DOHH2 (cell line): ENCODE measurements at regions not wholly inside any gene's neighbourhood (a gene's known extent, or its start where the extent isn't known, plus 50 kb on each side); places are given as distances from the start of the nearest gene placed in this dataset.
"Not testable (repeated sequence)": the region's sequence is repeated elsewhere in the genome, so short reads cannot be mapped to it uniquely, and the experiment has no call there.

Source experiments
- H3F3A ChIP-seq: fragments of 200-600 bp; sonication (generic), shearing (Covaris generic); 2 replicates; pipeline ENCODE4 v1.6.0; 2016; ENCODE audit warnings: antibody characterized with exemption, mild to moderate bottlenecking; ENCODE audit not compliant: control insufficient read depth, insufficient read depth
- H3K27ac ChIP-seq: fragments of 200-600 bp; sonication (generic); 2 replicates; pipeline ENCODE4 v1.5.1; 2014; ENCODE audit warnings: low read depth, mild to moderate bottlenecking, low read length, moderate library complexity
- H3K27me3 ChIP-seq: fragments of 200-600 bp; sonication (generic); 2 replicates; pipeline ENCODE4 v1.6.1; 2014; ENCODE audit warnings: mild to moderate bottlenecking, low read length, mixed read lengths; ENCODE audit not compliant: control insufficient read depth
- H3K36me3 ChIP-seq: fragments of 200-600 bp; sonication (generic); 2 replicates; pipeline ENCODE4 v1.6.1; 2014; ENCODE audit warnings: mild to moderate bottlenecking, low read length, moderate library complexity, mixed read lengths; ENCODE audit not compliant: control insufficient read depth
- H3K4me1 ChIP-seq: fragments of 200-600 bp; sonication (generic); 2 replicates; pipeline ENCODE4 v1.6.1; 2014; ENCODE audit warnings: mild to moderate bottlenecking, low read length, mixed read lengths; ENCODE audit not compliant: control insufficient read depth
- H3K4me2 ChIP-seq: fragments of 200-600 bp; sonication (generic); 2 replicates; pipeline ENCODE4 v1.6.0; 2014; ENCODE audit warnings: mild to moderate bottlenecking, low read length, moderate library complexity
- H3K4me3 ChIP-seq: fragments of 200-600 bp; sonication (generic); 2 replicates; pipeline ENCODE4 v1.5.1; 2014; ENCODE audit warnings: mild to moderate bottlenecking, low read length, mixed read lengths
- H3K79me2 ChIP-seq: fragments of 200-600 bp; sonication (generic); 2 replicates; pipeline ENCODE4 v1.6.1; 2014; ENCODE audit warnings: mild to moderate bottlenecking, low read length, mixed read lengths; ENCODE audit not compliant: control insufficient read depth
- H3K9me2 ChIP-seq: fragments of 200-600 bp; sonication (generic); replicated peaks from 2 replicates; pipeline ENCODE4 v1.6.1; 2014; ENCODE audit warnings: mild to moderate bottlenecking, low read length, mixed read lengths; ENCODE audit not compliant: control insufficient read depth
- H3K9me3 ChIP-seq: fragments of 200-600 bp; sonication (generic); 2 replicates; pipeline ENCODE4 v1.6.1; 2014; ENCODE audit warnings: antibody characterized with exemption, low read length, mixed read lengths; ENCODE audit not compliant: control insufficient read depth, insufficient read depth
- H4K20me1 ChIP-seq: fragments of 200-600 bp; sonication (generic); 2 replicates; pipeline ENCODE4 v1.6.0; 2014; ENCODE audit warnings: low read depth, mild to moderate bottlenecking, antibody characterized with exemption, low read length, moderate library complexity; ENCODE audit not compliant: control insufficient read depth, insufficient read depth
- CTCF ChIP-seq: fragments of 200-600 bp; sonication (generic); IDR thresholded peaks from one replicate; pipeline ENCODE4 v1.5.1; 2014; ENCODE audit warnings: antibody characterized with exemption, mild to moderate bottlenecking, low read depth, low read length; ENCODE audit not compliant: poor library complexity, severe bottlenecking
- EZH2phosphoT487 ChIP-seq: fragments of 200-600 bp; sonication (generic); IDR thresholded peaks from 2 replicates; pipeline ENCODE4 v1.6.1; 2017; ENCODE audit warnings: borderline replicate concordance, mild to moderate bottlenecking, antibody characterized with exemption, low read length, moderate library complexity, mixed read lengths

- H3K9me2 ChIP-seq, H3K27ac ChIP-seq, H3F3A ChIP-seq, H3K9me3 ChIP-seq, H3K4me1 ChIP-seq, H3K79me2 ChIP-seq, H3K27me3 ChIP-seq, H3K4me2 ChIP-seq, H3K36me3 ChIP-seq, H3K4me3 ChIP-seq, H4K20me1 ChIP-seq: not testable (repeated sequence)
Observed at GRCh38 chr4:3910161-3910950, 144.2 kb downstream of the ADRA2C start.

GRCh38 chr4:3911252-3911856 is 145.2 kb downstream of the ADRA2C start:
- Histone ChIP-seq H4K20me1 (no peaks in the 10 kb centered on the region), H3K36me3 (no peaks in the 10 kb centered on the region), H3K9me3 (peaks cover 8% of the 10 kb centered on the region; the same call in 1 of the 2 replicates), H3K9me2 (no peaks in the 10 kb centered on the region), H3K79me2 (no peaks in the 10 kb centered on the region), H3K4me3 (no peak overlapping the region), H3F3A (no peaks in the 10 kb centered on the region), H3K27me3 (no peaks in the 10 kb centered on the region), H3K4me1 (no peaks in the 10 kb centered on the region), H3K27ac (no peak overlapping the region), H3K4me2 (no peak overlapping the region)
- TF ChIP-seq EZH2phosphoT487 (no peak), CTCF (no peak)

- H3K36me3 ChIP-seq, H3K27ac ChIP-seq, H3K4me3 ChIP-seq, H3K9me2 ChIP-seq, H3K9me3 ChIP-seq, H3F3A ChIP-seq, H3K27me3 ChIP-seq, H3K4me1 ChIP-seq, H3K79me2 ChIP-seq, H4K20me1 ChIP-seq, H3K4me2 ChIP-seq: not testable (repeated sequence)
Observed at GRCh38 chr4:3914511-3914910, 148.3 kb downstream of the ADRA2C start.

GRCh38 chr4:3919509-3919908 is 153.3 kb downstream of the ADRA2C start:
- not testable (repeated sequence) for H3K4me1 ChIP-seq, H3K4me3 ChIP-seq, H3K36me3 ChIP-seq, H3K9me3 ChIP-seq, H3F3A ChIP-seq, H3K79me2 ChIP-seq, H3K4me2 ChIP-seq, H4K20me1 ChIP-seq, H3K9me2 ChIP-seq, H3K27ac ChIP-seq, H3K27me3 ChIP-seq

GRCh38 chr4:3921902-3922301 is 155.7 kb downstream of the ADRA2C start:
- H3K9me2 ChIP-seq, H3K4me2 ChIP-seq, H3K27ac ChIP-seq, H3K4me3 ChIP-seq, H4K20me1 ChIP-seq, H3K36me3 ChIP-seq, H3K9me3 ChIP-seq, H3K4me1 ChIP-seq, H3F3A ChIP-seq, H3K27me3 ChIP-seq, H3K79me2 ChIP-seq: not testable (repeated sequence)

DNA sequence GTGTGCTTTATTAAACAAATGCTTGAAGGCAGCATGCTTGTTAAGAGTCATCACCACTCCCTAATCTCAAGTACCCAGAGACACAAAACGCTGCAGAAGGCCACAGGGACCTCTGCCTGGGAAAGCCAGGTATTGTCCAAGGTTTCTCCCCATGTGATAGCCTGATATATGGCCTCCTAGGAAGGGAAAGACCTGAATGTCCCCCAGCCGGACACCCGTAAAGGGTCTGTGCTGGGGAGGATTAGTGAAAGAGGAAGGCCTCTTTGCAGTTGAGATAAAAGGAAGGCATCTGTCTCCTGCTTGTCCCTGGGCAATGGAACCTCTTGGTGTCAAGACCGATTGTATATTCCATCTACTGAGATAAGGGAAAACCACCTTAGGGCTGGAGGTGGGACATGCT is 159.7 kb downstream of the ADRA2C start:
- not testable (repeated sequence) for H3K4me3 ChIP-seq, H3K27me3 ChIP-seq, H3K4me2 ChIP-seq, H3K4me1 ChIP-seq, H3K36me3 ChIP-seq, H3K9me2 ChIP-seq, H3F3A ChIP-seq, H3K79me2 ChIP-seq, H3K9me3 ChIP-seq, H4K20me1 ChIP-seq, H3K27ac ChIP-seq

- not testable (repeated sequence) for H3K27ac ChIP-seq, H3K79me2 ChIP-seq, H3F3A ChIP-seq, H3K4me2 ChIP-seq, H3K27me3 ChIP-seq, H3K9me2 ChIP-seq, H3K9me3 ChIP-seq, H3K36me3 ChIP-seq, H3K4me1 ChIP-seq, H4K20me1 ChIP-seq, H3K4me3 ChIP-seq
Observed at GRCh38 chr4:3926271-3926670, 160.1 kb downstream of the ADRA2C start.
